GM12878 (cell line): ENCODE measurements at regions not wholly inside any gene's neighbourhood (a gene's known extent, or its start where the extent isn't known, plus 50 kb on each side); places are given as distances from the start of the nearest gene placed in this dataset.

ENCODE experiments used
- ATAC-seq: fragments of 200-7000 bp; cut with Tn5 transposase; 3 replicates; pipeline ENCODE4 v1.9.1; 2020; ENCODE audit warnings: mild to moderate bottlenecking, moderate library complexity
- BruUV-seq: library from RNA; stranded (reverse); fragments of 400-500 nt; replicated peaks from 2 replicates; lab custom pipeline; 2021; lab: Mats Ljungman, UMichigan
- CTCF ChIA-PET: fragments of 300-600 bp; sonication (Branson Sonifier 250); formaldehyde crosslinking; extraction: SDS; loops from one replicate; lab custom pipeline; 2021; ENCODE audit warnings: inconsistent platforms; lab: Yijun Ruan, JAX
- POLR2A ChIA-PET: fragments of 350-600 bp; formaldehyde crosslinking; extraction: SDS; loops from one replicate; lab custom pipeline; 2021; ENCODE audit warnings: inconsistent platforms; lab: Charles Lee
- RAD21 ChIA-PET: fragments of 300-600 bp; sonication (Branson Sonifier 250); formaldehyde crosslinking; loops from one replicate; lab custom pipeline; 2023; ENCODE audit warnings: antibody characterized with exemption; ENCODE audit not compliant: unreplicated experiment; lab: Charles Lee
- SMC1A ChIA-PET: fragments of 300-600 bp; sonication (Branson Sonifier 250); formaldehyde crosslinking; loops from one replicate; lab custom pipeline; 2023; ENCODE audit not compliant: unreplicated experiment, uncharacterized antibody; lab: Charles Lee
- DNase-seq: peaks from one replicate; pipeline ENCODE4 v3.0.0-alpha.2; 2011; ENCODE audit warnings: low read depth, low spot score
- FAIRE-seq: peaks from 3 replicates; lab custom pipeline; 2011; peaks lifted over from hg19 to GRCh38; lab: Jason Lieb, UNC
- H2AFZ ChIP-seq: 2 replicates; pipeline ENCODE4 v1.6.0; 2011; ENCODE audit warnings: low read depth, low read length, control low read depth; ENCODE audit not compliant: control insufficient read depth
- H3K27ac ChIP-seq: 2 replicates; pipeline ENCODE4 v1.5.1; 2011; ENCODE audit warnings: control low read depth; ENCODE audit not compliant: control insufficient read depth, insufficient read depth
- H3K27me3 ChIP-seq, 2 experiments: replicated peaks in 1 of 2; 2 replicates each; pipeline versions ENCODE4 v1.6.0 to v1.6.1; 2011; ENCODE audit warnings: low read length in 1 of 2; ENCODE audit not compliant: control insufficient read depth in 2 of 2, insufficient read depth in 2 of 2
- H3K36me3 ChIP-seq, 2 experiments: 2 replicates each; pipeline ENCODE4 v1.5.1; 2011; ENCODE audit warnings: low read length in 1 of 2; ENCODE audit not compliant: control insufficient read depth in 2 of 2, insufficient read depth in 2 of 2
- H3K4me1 ChIP-seq: 2 replicates; pipeline ENCODE4 v1.6.1; 2011; ENCODE audit warnings: mild to moderate bottlenecking, low read length, moderate library complexity, mixed read lengths; ENCODE audit not compliant: control insufficient read depth, insufficient read depth
- H3K4me2 ChIP-seq: 2 replicates; pipeline ENCODE4 v1.6.0; 2011; ENCODE audit warnings: control low read depth; ENCODE audit not compliant: control insufficient read depth, insufficient read depth
- H3K4me3 ChIP-seq: fragments of 200-600 bp; sonication (generic); 2 replicates; pipeline ENCODE4 v1.5.1; 2016
- H3K79me2 ChIP-seq: 2 replicates; pipeline ENCODE4 v1.6.0; 2011; ENCODE audit warnings: low read length; ENCODE audit not compliant: control insufficient read depth, insufficient read depth
- H3K9ac ChIP-seq: 2 replicates; pipeline ENCODE4 v1.8.0; 2011; ENCODE audit warnings: low read length, control low read depth, mixed read lengths; ENCODE audit not compliant: control insufficient read depth, insufficient read depth
- H3K9me3 ChIP-seq: replicated peaks from 3 replicates; pipeline ENCODE4 v1.5.1; 2011; ENCODE audit warnings: mild to moderate bottlenecking, low read length; ENCODE audit not compliant: control insufficient read depth, insufficient read depth
- H4K20me1 ChIP-seq: 2 replicates; pipeline ENCODE4 v1.6.0; 2011; ENCODE audit not compliant: control insufficient read depth, insufficient read depth
- ASH2L ChIP-seq: fragments of 300-600, 200-600 bp; sonication (generic); IDR thresholded peaks from 2 replicates; pipeline ENCODE4 v1.6.1; 2017; ENCODE audit warnings: low read depth, mild to moderate bottlenecking, borderline replicate concordance
- BCL11A ChIP-seq: IDR thresholded peaks from 2 replicates; pipeline ENCODE4 v1.6.1; 2011; ENCODE audit warnings: low read depth, low read length
- BRCA1 ChIP-seq: IDR thresholded peaks from 2 replicates; pipeline ENCODE4 v1.6.1; 2011; ENCODE audit warnings: low read depth, low read length, improper control_type of control experiment
- CREB1 ChIP-seq: IDR thresholded peaks from 2 replicates; pipeline ENCODE4 v1.6.1; 2012; ENCODE audit warnings: low read depth, mild to moderate bottlenecking, inconsistent platforms
- ETV6 ChIP-seq, 2 experiments: fragments of 450-650 bp in 1 of 2; IDR thresholded peaks in 1 of 2; conservative IDR thresholded peaks in 1 of 2; 2 replicates each; pipeline ENCODE4 v1.6.1; 2014; ENCODE audit warnings: antibody characterized with exemption in 1 of 2, borderline replicate concordance in 1 of 2, low read depth in 1 of 2, mild to moderate bottlenecking in 1 of 2, moderate library complexity in 1 of 2
- JUND ChIP-seq: IDR thresholded peaks from 2 replicates; pipeline ENCODE4 v1.6.1; 2012; ENCODE audit warnings: low read depth, mild to moderate bottlenecking, low read length, improper control_type of control experiment, moderate library complexity
- LARP7 ChIP-seq: fragments of 450-650 bp; IDR thresholded peaks from 2 replicates; pipeline ENCODE4 v1.6.1; 2017; ENCODE audit warnings: mild to moderate bottlenecking
- MAX ChIP-seq: IDR thresholded peaks from 2 replicates; pipeline ENCODE4 v1.6.1; 2012; ENCODE audit warnings: low read depth, low read length, improper control_type of control experiment
- NFXL1 ChIP-seq: fragments of 450-650 bp; IDR thresholded peaks from 2 replicates; pipeline ENCODE4 v1.6.1; 2017; ENCODE audit warnings: antibody characterized with exemption, mild to moderate bottlenecking, borderline replicate concordance
- SMARCA5 ChIP-seq: fragments of 450-650 bp; IDR thresholded peaks from 2 replicates; pipeline ENCODE4 v1.6.1; 2017; ENCODE audit warnings: mild to moderate bottlenecking
- SREBF2 ChIP-seq: IDR thresholded peaks from 2 replicates; pipeline ENCODE4 v1.6.1; 2012; ENCODE audit warnings: mild to moderate bottlenecking, low read length
- SUZ12 ChIP-seq: fragments of 200-600 bp; sonication (generic); IDR thresholded peaks from one replicate; pipeline ENCODE4 v1.6.1; 2018; ENCODE audit warnings: antibody characterized with exemption, mild to moderate bottlenecking; ENCODE audit not compliant: unreplicated experiment
- YY1 ChIP-seq: IDR thresholded peaks from 2 replicates; pipeline ENCODE4 v1.6.1; 2011; ENCODE audit warnings: low read depth, mild to moderate bottlenecking, low read length
- ZBTB11 ChIP-seq: fragments of 450-650 bp; formaldehyde crosslinking; IDR thresholded peaks from 2 replicates; pipeline ENCODE4 v1.5.0; 2022; ENCODE audit warnings: mild to moderate bottlenecking, missing genetic modification characterization
- ZNF24 ChIP-seq: fragments of 450-650 bp; IDR thresholded peaks from 2 replicates; pipeline ENCODE4 v1.6.1; 2017; ENCODE audit warnings: antibody characterized with exemption, mild to moderate bottlenecking
- WGBS: methylation state at CpG from one replicate; pipeline ENCODE4 v1.1.6; 2016; ENCODE audit warnings: low lambda C conversion rate; ENCODE audit not compliant: insufficient replicate concordance, insufficient coverage; ENCODE audit errors: missing lambda C conversion rate; 5-methylcytosine and 5-hydroxymethylcytosine counted together
- in situ Hi-C: fragments of 300-500 bp; cut with MboI; formaldehyde crosslinking; loops from 9 replicates; pipeline ENCODE4 v1.14.3; 2018; ENCODE audit warnings: mixed read lengths
- intact Hi-C: fragments of 100-400 bp; cut with micrococcal nuclease; formaldehyde crosslinking; loops from one replicate; pipeline ENCODE4 v1.14.2; 2022; ENCODE audit not compliant: unreplicated experiment
- TF ChIP-seq, protein P1 (sequence below): IDR thresholded peaks from 2 replicates; pipeline ENCODE4 v1.6.1; 2012; ENCODE audit warnings: low read depth, low read length, improper control_type of control experiment

DNA sequence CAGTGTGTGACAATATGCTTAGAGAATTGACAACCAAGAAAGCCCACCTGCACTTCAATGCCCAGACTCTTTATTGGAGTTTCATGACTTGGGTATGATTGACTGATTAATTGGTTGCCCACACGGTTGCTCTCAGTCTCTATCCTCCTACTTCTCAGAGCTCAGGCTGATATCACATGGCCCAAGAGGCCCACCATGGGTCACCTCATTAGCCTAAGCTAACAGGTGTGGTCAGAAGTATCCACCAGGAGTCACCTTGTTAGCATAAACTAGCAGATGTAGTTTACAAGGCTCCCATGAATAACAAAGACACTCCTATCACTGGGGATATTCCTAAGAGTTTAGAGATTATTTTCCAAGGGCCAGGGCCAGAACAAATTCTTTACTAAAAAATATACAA is 120.2 kb upstream of the MBNL1 start (continued):
- TF ChIP-seq MAX (no peak), SREBF2 (no peak), ZBTB11 (no peak), BRCA1 (no peak), SUZ12 (no peak)

DNA sequence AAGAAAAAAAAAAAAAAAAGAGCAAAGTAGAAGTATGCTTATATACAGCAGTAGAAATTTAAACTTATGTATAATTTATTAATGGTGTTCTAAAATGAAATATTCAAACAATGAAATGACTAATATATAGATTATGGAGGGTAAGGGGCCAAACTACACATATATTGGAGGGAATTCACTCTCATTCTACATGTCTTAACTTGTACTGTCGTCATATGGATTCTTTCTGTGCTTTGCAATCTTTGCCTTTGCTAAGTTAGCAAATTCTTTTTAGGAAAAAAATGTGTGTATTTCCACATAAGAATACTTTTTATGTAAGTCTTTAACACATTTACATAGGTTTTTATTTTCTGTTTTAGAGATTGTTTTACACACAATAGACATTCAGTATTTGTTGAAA is 118.9 kb upstream of the MBNL1 start:
- CTCF ChIA-PET = interaction anchor here (2.4 kb wide), 1 partner anchor 10 kb away, joined by 8 read pairs; no protein-coding TSS in a partner anchor
- no peaks in the 10 kb centered on the region for H3K4me1 ChIP-seq
- RAD21 ChIA-PET = interaction anchor here (0.7 to 0.8 kb wide), 2 partner anchors 114 to 1200 kb away, joined by 3 read pairs; no protein-coding TSS in a partner anchor
- H3K27ac ChIP-seq = no peak overlapping the region
- ATAC-seq = no peak
- intact Hi-C loops = no loop called here
- no peak overlapping the region for H2AFZ ChIP-seq
- SMC1A ChIA-PET = interaction anchor here (1.4 kb wide), 1 partner anchor 10 kb away, joined by 3 read pairs; no protein-coding TSS in a partner anchor
- no TSS peak for BruUV-seq
- TF ChIP-seq ZNF24 (no peak), BCL11A (no peak), MAX (no peak), SMARCA5 (no peak), ASH2L (no peak), NFXL1 (no peak), JUND (no peak), ETV6 (conservative IDR thresholded peaks at IDR 0.05 in 1 of 2, IDR thresholded peaks at IDR 0.05 in 1 of 2; ENCODE audit: borderline replicate concordance in 1 of 2, low read depth in 1 of 2) (no peak), YY1 (no peak), LARP7 (no peak), CREB1 (no peak)
- TF ChIP-seq, protein P1, sequence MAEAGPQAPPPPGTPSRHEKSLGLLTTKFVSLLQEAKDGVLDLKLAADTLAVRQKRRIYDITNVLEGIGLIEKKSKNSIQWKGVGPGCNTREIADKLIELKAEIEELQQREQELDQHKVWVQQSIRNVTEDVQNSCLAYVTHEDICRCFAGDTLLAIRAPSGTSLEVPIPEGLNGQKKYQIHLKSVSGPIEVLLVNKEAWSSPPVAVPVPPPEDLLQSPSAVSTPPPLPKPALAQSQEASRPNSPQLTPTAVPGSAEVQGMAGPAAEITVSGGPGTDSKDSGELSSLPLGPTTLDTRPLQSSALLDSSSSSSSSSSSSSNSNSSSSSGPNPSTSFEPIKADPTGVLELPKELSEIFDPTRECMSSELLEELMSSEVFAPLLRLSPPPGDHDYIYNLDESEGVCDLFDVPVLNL = no peak
- TF ChIP-seq, all 136 proteins: peak for 0
- POLR2A ChIA-PET = no interaction called here
- in situ Hi-C loops = no loop called here
- Histone ChIP-seq H3K79me2 (no peaks in the 10 kb centered on the region), H4K20me1 (no peaks in the 10 kb centered on the region), H3K27me3 (no peaks in the 10 kb centered on the region), H3K36me3 (no peaks in the 10 kb centered on the region), H3K9ac (no peak overlapping the region), H3K4me2 (no peak overlapping the region), H3K9me3 (no peaks in the 10 kb centered on the region; the same call in 1 of the 3 replicates), H3K4me3 (no peak overlapping the region)
- DNase-seq (no peak), FAIRE-seq (no peak)
- WGBS = 100% methylated on average over 1 of the region's 1 CpG
